GM12878 (cell line): ENCODE measurements at regions not wholly inside any gene's neighbourhood (a gene's known extent, or its start where the extent isn't known, plus 50 kb on each side); places are given as distances from the start of the nearest gene placed in this dataset.

Source experiments
- ATAC-seq: fragments of 200-7000 bp; cut with Tn5 transposase; 3 replicates; pipeline ENCODE4 v1.9.1; 2020; ENCODE audit warnings: mild to moderate bottlenecking, moderate library complexity
- BruUV-seq: library from RNA; stranded (reverse); fragments of 400-500 nt; replicated peaks from 2 replicates; lab custom pipeline; 2021; lab: Mats Ljungman, UMichigan
- CTCF ChIA-PET: fragments of 300-600 bp; sonication (Branson Sonifier 250); formaldehyde crosslinking; extraction: SDS; loops from one replicate; lab custom pipeline; 2021; ENCODE audit warnings: inconsistent platforms; lab: Yijun Ruan, JAX
- POLR2A ChIA-PET: fragments of 350-600 bp; formaldehyde crosslinking; extraction: SDS; loops from one replicate; lab custom pipeline; 2021; ENCODE audit warnings: inconsistent platforms; lab: Charles Lee
- RAD21 ChIA-PET: fragments of 300-600 bp; sonication (Branson Sonifier 250); formaldehyde crosslinking; loops from one replicate; lab custom pipeline; 2023; ENCODE audit warnings: antibody characterized with exemption; ENCODE audit not compliant: unreplicated experiment; lab: Charles Lee
- SMC1A ChIA-PET: fragments of 300-600 bp; sonication (Branson Sonifier 250); formaldehyde crosslinking; loops from one replicate; lab custom pipeline; 2023; ENCODE audit not compliant: unreplicated experiment, uncharacterized antibody; lab: Charles Lee
- DNase-seq: peaks from one replicate; pipeline ENCODE4 v3.0.0-alpha.2; 2011; ENCODE audit warnings: low read depth, low spot score
- FAIRE-seq: peaks from 3 replicates; lab custom pipeline; 2011; peaks lifted over from hg19 to GRCh38; lab: Jason Lieb, UNC
- H2AFZ ChIP-seq: 2 replicates; pipeline ENCODE4 v1.6.0; 2011; ENCODE audit warnings: low read depth, low read length, control low read depth; ENCODE audit not compliant: control insufficient read depth
- H3K27ac ChIP-seq: 2 replicates; pipeline ENCODE4 v1.5.1; 2011; ENCODE audit warnings: control low read depth; ENCODE audit not compliant: control insufficient read depth, insufficient read depth
- H3K27me3 ChIP-seq, 2 experiments: replicated peaks in 1 of 2; 2 replicates each; pipeline versions ENCODE4 v1.6.0 to v1.6.1; 2011; ENCODE audit warnings: low read length in 1 of 2; ENCODE audit not compliant: control insufficient read depth in 2 of 2, insufficient read depth in 2 of 2
- H3K36me3 ChIP-seq, 2 experiments: 2 replicates each; pipeline ENCODE4 v1.5.1; 2011; ENCODE audit warnings: low read length in 1 of 2; ENCODE audit not compliant: control insufficient read depth in 2 of 2, insufficient read depth in 2 of 2
- H3K4me1 ChIP-seq: 2 replicates; pipeline ENCODE4 v1.6.1; 2011; ENCODE audit warnings: mild to moderate bottlenecking, low read length, moderate library complexity, mixed read lengths; ENCODE audit not compliant: control insufficient read depth, insufficient read depth
- H3K4me2 ChIP-seq: 2 replicates; pipeline ENCODE4 v1.6.0; 2011; ENCODE audit warnings: control low read depth; ENCODE audit not compliant: control insufficient read depth, insufficient read depth
- H3K4me3 ChIP-seq: fragments of 200-600 bp; sonication (generic); 2 replicates; pipeline ENCODE4 v1.5.1; 2016
- H3K79me2 ChIP-seq: 2 replicates; pipeline ENCODE4 v1.6.0; 2011; ENCODE audit warnings: low read length; ENCODE audit not compliant: control insufficient read depth, insufficient read depth
- H3K9ac ChIP-seq: 2 replicates; pipeline ENCODE4 v1.8.0; 2011; ENCODE audit warnings: low read length, control low read depth, mixed read lengths; ENCODE audit not compliant: control insufficient read depth, insufficient read depth
- H3K9me3 ChIP-seq: replicated peaks from 3 replicates; pipeline ENCODE4 v1.5.1; 2011; ENCODE audit warnings: mild to moderate bottlenecking, low read length; ENCODE audit not compliant: control insufficient read depth, insufficient read depth
- H4K20me1 ChIP-seq: 2 replicates; pipeline ENCODE4 v1.6.0; 2011; ENCODE audit not compliant: control insufficient read depth, insufficient read depth
- BCL11A ChIP-seq: IDR thresholded peaks from 2 replicates; pipeline ENCODE4 v1.6.1; 2011; ENCODE audit warnings: low read depth, low read length
- CUX1 ChIP-seq: IDR thresholded peaks from 2 replicates; pipeline ENCODE4 v1.6.1; 2012; ENCODE audit warnings: improper control_type of control experiment, low read depth, low read length; ENCODE audit not compliant: insufficient replicate concordance
- E2F4 ChIP-seq: IDR thresholded peaks from 2 replicates; pipeline ENCODE4 v1.6.1; 2012; ENCODE audit warnings: low read depth, low read length, improper control_type of control experiment
- GATAD2B ChIP-seq: fragments of 450-650 bp; conservative IDR thresholded peaks from 2 replicates; pipeline ENCODE4 v1.6.1; 2017; ENCODE audit warnings: low read depth, mild to moderate bottlenecking, moderate library complexity
- HDAC2 ChIP-seq: fragments of 200-600 bp; sonication (generic); IDR thresholded peaks from 2 replicates; pipeline ENCODE4 v1.6.1; 2017
- IRF5 ChIP-seq: fragments of 450-650 bp; IDR thresholded peaks from 2 replicates; pipeline ENCODE4 v1.6.1; 2017; ENCODE audit warnings: borderline replicate concordance
- MXI1 ChIP-seq: fragments of 150-350 bp; IDR thresholded peaks from 2 replicates; pipeline ENCODE4 v1.6.1; 2011; ENCODE audit warnings: low read depth, mild to moderate bottlenecking, inconsistent platforms, low read length, improper control_type of control experiment
- MYC ChIP-seq: IDR thresholded peaks from 2 replicates; pipeline ENCODE4 v1.6.1; 2011; ENCODE audit warnings: mild to moderate bottlenecking, low read length, moderate library complexity, inconsistent platforms; ENCODE audit not compliant: insufficient read depth, insufficient replicate concordance, insufficient read length, severe bottlenecking
- SKIL ChIP-seq: fragments of 450-650 bp; IDR thresholded peaks from 2 replicates; pipeline ENCODE4 v1.6.1; 2017; ENCODE audit warnings: mild to moderate bottlenecking, low read depth, inconsistent platforms; ENCODE audit not compliant: poor library complexity, severe bottlenecking
- SREBF1 ChIP-seq: IDR thresholded peaks from 2 replicates; pipeline ENCODE4 v1.6.1; 2012; ENCODE audit warnings: mild to moderate bottlenecking, low read length
- SUZ12 ChIP-seq: fragments of 200-600 bp; sonication (generic); IDR thresholded peaks from one replicate; pipeline ENCODE4 v1.6.1; 2018; ENCODE audit warnings: antibody characterized with exemption, mild to moderate bottlenecking; ENCODE audit not compliant: unreplicated experiment
- TARDBP ChIP-seq: IDR thresholded peaks from 2 replicates; pipeline ENCODE4 v1.6.1; 2016; ENCODE audit warnings: borderline replicate concordance
- TCF12 ChIP-seq: IDR thresholded peaks from 2 replicates; pipeline ENCODE4 v1.6.1; 2011; ENCODE audit warnings: low read depth, mild to moderate bottlenecking, low read length
- ZBED1 ChIP-seq: IDR thresholded peaks from 2 replicates; pipeline ENCODE4 v1.6.1; 2016; ENCODE audit warnings: borderline replicate concordance
- ZNF622 ChIP-seq: fragments of 450-650 bp; IDR thresholded peaks from 2 replicates; pipeline ENCODE4 v1.6.1; 2017; ENCODE audit warnings: mild to moderate bottlenecking, inconsistent platforms
- whole genome bisulfite sequencing: methylation state at CpG from one replicate; pipeline ENCODE4 v1.1.6; 2016; ENCODE audit warnings: low lambda C conversion rate; ENCODE audit not compliant: insufficient replicate concordance, insufficient coverage; ENCODE audit errors: missing lambda C conversion rate; 5-methylcytosine and 5-hydroxymethylcytosine counted together
- in situ Hi-C: fragments of 300-500 bp; cut with MboI; formaldehyde crosslinking; loops from 9 replicates; pipeline ENCODE4 v1.14.3; 2018; ENCODE audit warnings: mixed read lengths
- intact Hi-C: fragments of 100-400 bp; cut with micrococcal nuclease; formaldehyde crosslinking; loops from one replicate; pipeline ENCODE4 v1.14.2; 2022; ENCODE audit not compliant: unreplicated experiment

- H4K20me1 ChIP-seq: no peaks in the 10 kb centered on the region
- no peak overlapping the region for H3K4me2 ChIP-seq
- DNase-seq (no peak), FAIRE-seq (no peak), ATAC-seq (no peak)
- CTCF ChIA-PET: no interaction called here
- no peaks in the 10 kb centered on the region for H3K9me3 ChIP-seq
- intact Hi-C loops: no loop called here
- WGBS: 19% methylated on average over 5 of the region's 5 CpGs
- no peaks in the 10 kb centered on the region for H3K36me3 ChIP-seq
- H3K79me2 ChIP-seq: no peaks in the 10 kb centered on the region
- no peaks in the 10 kb centered on the region for H3K27me3 ChIP-seq
- SMC1A ChIA-PET: interaction anchor here (0.6 to 0.7 kb wide), 2 partner anchors 384 to 390 kb away, joined by 3 read pairs; no protein-coding TSS in a partner anchor
- BruUV-seq: no TSS peak
- no peak overlapping the region for H3K4me3 ChIP-seq
- H3K4me1 ChIP-seq: no peaks in the 10 kb centered on the region
- POLR2A ChIA-PET: no interaction called here
- no peak overlapping the region for H3K27ac ChIP-seq
- no peak overlapping the region for H3K9ac ChIP-seq
- in situ Hi-C loops: no loop called here
- H2AFZ ChIP-seq: no peak overlapping the region
- RAD21 ChIA-PET: no interaction called here
- TF ChIP-seq MYC: no peak
- TF ChIP-seq SUZ12: no peak
- TF ChIP-seq MXI1: no peak
- no peak for TF ChIP-seq BCL11A
- no peak for TF ChIP-seq SREBF1
- TF ChIP-seq GATAD2B: no peak
- no peak for TF ChIP-seq SKIL
- no peak for TF ChIP-seq HDAC2
- no peak for TF ChIP-seq IRF5
- no peak for TF ChIP-seq TARDBP
- TF ChIP-seq ZBED1: no peak
- no peak for TF ChIP-seq CUX1
- TF ChIP-seq E2F4: no peak
- no peak for TF ChIP-seq ZNF622
- TF ChIP-seq TCF12: no peak
These were observed 512.9 kb downstream of the MCTP2 start for GRCh38 chr15:94744080-94744793.
